Panc1 (cell line): ENCODE measurements at regions not wholly inside any gene's neighbourhood (a gene's known extent, or its start where the extent isn't known, plus 50 kb on each side); places are given as distances from the start of the nearest gene placed in this dataset.

Experiments
- ATAC-seq: fragments of 200-7000 bp; cut with Tn5 transposase; 2 replicates; pipeline ENCODE4 v1.9.1; 2020; ENCODE audit warnings: mild to moderate bottlenecking, moderate library complexity
- BruUV-seq: library from RNA; stranded (reverse); fragments of 400-500 nt; replicated peaks from 2 replicates; lab custom pipeline; 2021; lab: Mats Ljungman, UMichigan
- CTCF ChIA-PET: fragments of 300-600 bp; sonication (Branson Sonifier 250); formaldehyde crosslinking; loops from one replicate; lab custom pipeline; 2022; ENCODE audit warnings: antibody characterized with exemption; lab: Charles Lee
- POLR2A ChIA-PET: fragments of 300-600 bp; sonication (Branson Sonifier 250); formaldehyde crosslinking; loops from one replicate; lab custom pipeline; 2022; ENCODE audit warnings: antibody characterized with exemption; lab: Charles Lee
- DNase-seq: peaks from one replicate; pipeline ENCODE4 v3.0.0-alpha.2; 2010; ENCODE audit warnings: low read depth, low spot score
- H3K27ac ChIP-seq: 2 replicates; pipeline ENCODE4 v1.5.1; 2011; ENCODE audit warnings: mild to moderate bottlenecking, low read length, inconsistent platforms
- H3K27me3 ChIP-seq: fragments of 200-500 bp; sonication (Bioruptor generic); 2 replicates; pipeline ENCODE4 v1.6.0; 2014; ENCODE audit warnings: low read length, inconsistent platforms; ENCODE audit not compliant: control insufficient read depth, insufficient read depth
- H3K36me3 ChIP-seq: fragments of 200-500 bp; sonication (Bioruptor generic); 2 replicates; pipeline ENCODE4 v1.5.1; 2014; ENCODE audit warnings: inconsistent platforms, mild to moderate bottlenecking, low read length, moderate library complexity; ENCODE audit not compliant: control insufficient read depth, insufficient read depth
- H3K4me1 ChIP-seq: 2 replicates; pipeline ENCODE4 v1.5.1; 2011; ENCODE audit warnings: inconsistent platforms, mild to moderate bottlenecking, low read length, moderate library complexity; ENCODE audit not compliant: control insufficient read depth, insufficient read depth
- H3K4me3 ChIP-seq, 2 experiments: 2 replicates each; pipeline ENCODE4 v1.5.1; 2011 to 2012; ENCODE audit warnings: low read depth in 2 of 2, low read length in 2 of 2, mild to moderate bottlenecking in 2 of 2, inconsistent platforms in 1 of 2, moderate library complexity in 1 of 2
- H3K9me3 ChIP-seq: fragments of 200-500 bp; sonication (Bioruptor generic); 2 replicates; pipeline ENCODE4 v1.5.1; 2014; ENCODE audit warnings: low read depth, mild to moderate bottlenecking, inconsistent platforms, low read length, moderate library complexity; ENCODE audit not compliant: control insufficient read depth, insufficient read depth
- CTCF ChIP-seq: fragments of 450-650 bp; IDR thresholded peaks from 2 replicates; pipeline ENCODE4 v1.5.1; 2017; ENCODE audit warnings: mild to moderate bottlenecking
- POLR2AphosphoS5 ChIP-seq: IDR thresholded peaks from 2 replicates; pipeline ENCODE4 v1.6.1; 2012; ENCODE audit warnings: mild to moderate bottlenecking, low read depth, low read length, moderate library complexity
- REST ChIP-seq, 2 experiments: IDR thresholded peaks; 2 replicates each; pipeline ENCODE4 v1.6.1; 2011 to 2012; ENCODE audit warnings: low read depth in 2 of 2, control low read depth in 1 of 2, low read length in 1 of 2, mild to moderate bottlenecking in 1 of 2, moderate library complexity in 1 of 2; ENCODE audit not compliant: insufficient read depth in 1 of 2
- SIN3A ChIP-seq: IDR thresholded peaks from 2 replicates; pipeline ENCODE4 v1.6.1; 2012; ENCODE audit warnings: low read depth, mild to moderate bottlenecking, low read length, moderate library complexity, borderline replicate concordance; ENCODE audit not compliant: insufficient read depth
- TCF7L2 ChIP-seq: IDR thresholded peaks from 2 replicates; pipeline ENCODE4 v1.6.1; 2011; ENCODE audit warnings: mild to moderate bottlenecking, low read depth, low read length, inconsistent platforms
- in situ Hi-C: cut with HindIII; loops from 2 replicates; pipeline ENCODE4 v1.10.0; 2016; ENCODE audit warnings: low sequenced_read_pairs, low pct_unique_long_range_greater_than_20kb
- intact Hi-C: fragments of 100-400 bp; cut with micrococcal nuclease; formaldehyde crosslinking; loops from one replicate; pipeline ENCODE4 v1.10.0; 2022; ENCODE audit not compliant: unreplicated experiment

GRCh38 chr12:71046215-71046614, 111.6 kb downstream of the TSPAN8 start:
- no peaks in the 10 kb centered on the region for H3K4me1 ChIP-seq
- no peak overlapping the region for H3K4me3 ChIP-seq
- no peak for TF ChIP-seq CTCF
- no peak for TF ChIP-seq REST (IDR thresholded peaks at IDR 0.05; ENCODE audit: insufficient read depth in 1 of 2, low read depth in 2 of 2, low read length in 1 of 2)
- no peak for TF ChIP-seq SIN3A
- no peak for TF ChIP-seq TCF7L2
- no peak for TF ChIP-seq POLR2AphosphoS5
- ChIA-PET POLR2A (no interaction called here), CTCF (no interaction called here)
- ATAC-seq (no peak), DNase-seq (no peak)
- in situ Hi-C loops (no loop called here), intact Hi-C loops (no loop called here)
- H3K36me3 ChIP-seq: no peaks in the 10 kb centered on the region
- no peaks in the 10 kb centered on the region for H3K9me3 ChIP-seq
- H3K27me3 ChIP-seq: no peaks in the 10 kb centered on the region
- no TSS peak for BruUV-seq
- H3K27ac ChIP-seq: no peak overlapping the region

- POLR2A ChIA-PET: no interaction called here
- Histone ChIP-seq H3K9me3 (no peaks in the 10 kb centered on the region), H3K36me3 (no peaks in the 10 kb centered on the region), H3K27ac (no peak overlapping the region), H3K4me1 (no peaks in the 10 kb centered on the region), H3K27me3 (no peaks in the 10 kb centered on the region), H3K4me3 (no peak overlapping the region)
- TF ChIP-seq SIN3A: no peak
- TF ChIP-seq POLR2AphosphoS5: no peak
- no peak for TF ChIP-seq REST (IDR thresholded peaks at IDR 0.05; ENCODE audit: insufficient read depth in 1 of 2, low read depth in 2 of 2, low read length in 1 of 2)
- no peak for TF ChIP-seq CTCF
- TF ChIP-seq TCF7L2: no peak
- intact Hi-C loops (no loop called here), in situ Hi-C loops (no loop called here)
- no peak for DNase-seq
- no peak for ATAC-seq
- CTCF ChIA-PET: no interaction called here
- no TSS peak for BruUV-seq
Observed at GRCh38 chr12:71045781-71046180, 112.0 kb downstream of the TSPAN8 start.
